ENCODE measurements at regions not wholly inside any gene's neighbourhood (a gene's known extent, or its start where the extent isn't known, plus 50 kb on each side); places are given as distances from the start of the nearest gene placed in this dataset.

DNA sequence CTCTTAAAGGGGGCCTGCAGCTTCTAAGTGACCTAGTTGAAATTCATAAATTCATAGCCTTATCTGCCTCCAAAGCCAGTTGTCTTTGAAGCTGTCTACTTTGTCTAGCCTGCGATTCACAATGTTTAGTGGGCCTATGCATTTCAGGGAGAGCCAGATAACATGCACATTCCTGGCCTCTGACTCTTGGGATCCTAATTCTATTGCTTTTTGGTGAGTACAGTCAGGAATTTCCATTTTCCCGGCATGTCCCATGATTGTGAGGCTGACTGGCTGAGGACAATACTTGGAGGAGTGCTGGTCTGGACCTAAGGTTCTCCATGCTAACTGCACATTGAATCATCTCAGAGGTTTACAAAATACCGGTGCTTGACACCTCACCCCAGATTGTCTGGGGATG is 155.0 kb downstream of the MSL3 start:
- Histone ChIP-seq H3K36me3 (no peaks in the 10 kb centered on the region), H3K4me3 (replicated peaks in 1 of 3) (no peak overlapping the region), H3K27ac (no peak overlapping the region), H3K9me3 (no peaks in the 10 kb centered on the region), H3K27me3 (no peaks in the 10 kb centered on the region), H3K4me1 (no peaks in the 10 kb centered on the region)
- no peak for TF ChIP-seq CTCF (IDR thresholded peaks at IDR 0.05)
- no peak for TF ChIP-seq POLR2A (IDR thresholded peaks at IDR 0.05)
- intact Hi-C loops (cut with DNase I), result no loop called here
- WGBS, 2 donors, result 91% methylated on average over 3 of the region's 3 CpGs; no CpG with 5 or more reads in 1 of the 2 donors
- no peak for DNase-seq

- DNase-seq, result no peak
- Histone ChIP-seq H3K4me3 (replicated peaks in 1 of 3) (no peak overlapping the region), H3K9me3 (no peaks in the 10 kb centered on the region), H3K27ac (no peak overlapping the region), H3K36me3 (no peaks in the 10 kb centered on the region), H3K4me1 (no peaks in the 10 kb centered on the region), H3K27me3 (no peaks in the 10 kb centered on the region)
- intact Hi-C loops (cut with DNase I), result no loop called here
- TF ChIP-seq POLR2A (IDR thresholded peaks at IDR 0.05) (no peak), CTCF (IDR thresholded peaks at IDR 0.05) (no peak)
- whole genome bisulfite sequencing, 2 donors, result 85 to 88% methylated on average over 5 of the region's 5 CpGs
Measured at GRCh38 chrX:11929476-11929875, 171.4 kb downstream of the MSL3 start.

DNA sequence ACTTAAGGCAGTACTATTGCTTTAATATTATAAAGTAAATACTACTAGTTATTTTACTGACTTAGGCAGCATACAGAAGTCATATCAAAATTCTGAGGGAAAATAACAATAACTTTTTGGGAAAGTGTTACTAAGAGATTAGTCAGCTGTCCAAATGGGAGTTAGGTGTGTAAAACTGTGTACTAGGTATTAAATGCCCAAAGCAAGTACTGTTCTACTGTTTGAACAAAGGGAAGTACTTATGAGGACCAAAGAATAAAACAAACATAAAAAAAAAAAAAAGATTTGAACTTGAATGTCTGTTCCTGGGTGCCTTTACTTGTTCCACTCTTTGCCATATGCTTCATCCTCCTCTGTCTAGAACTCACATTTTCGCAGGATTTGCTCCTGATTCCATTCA is 174.4 kb downstream of the MSL3 start:
- 87 to 90% methylated on average over 1 of the region's 1 CpG for WGBS, 2 donors
- no peaks in the 10 kb centered on the region for H3K27me3 ChIP-seq
- no peaks in the 10 kb centered on the region for H3K9me3 ChIP-seq
- no peak for DNase-seq
- no peaks in the 10 kb centered on the region for H3K4me1 ChIP-seq
- TF ChIP-seq CTCF (IDR thresholded peaks at IDR 0.05) (no peak), POLR2A (IDR thresholded peaks at IDR 0.05) (no peak)
- no peak overlapping the region for H3K4me3 ChIP-seq (replicated peaks in 1 of 3)
- H3K27ac ChIP-seq, result no peak overlapping the region
- no peaks in the 10 kb centered on the region for H3K36me3 ChIP-seq
- intact Hi-C loops (cut with DNase I), result no loop called here

DNA sequence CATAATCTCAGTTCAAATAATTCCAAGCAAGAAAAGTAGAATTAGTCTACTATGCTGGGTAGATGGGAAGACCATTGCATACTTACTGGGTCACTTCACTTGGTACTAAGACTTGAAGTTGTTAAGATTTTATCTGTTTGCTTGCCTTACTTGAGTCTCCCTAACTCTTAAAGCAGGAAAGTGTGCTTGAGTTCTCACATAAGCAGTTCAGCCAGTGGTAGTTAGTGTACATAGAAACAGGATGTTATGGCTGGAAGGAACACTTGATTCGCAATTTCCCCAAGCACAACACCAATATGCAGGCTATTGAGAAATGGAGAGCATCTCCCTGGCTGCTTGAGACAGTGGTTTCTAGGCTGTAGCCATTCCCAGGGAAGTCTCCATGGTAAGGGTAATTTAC is 176.1 kb downstream of the MSL3 start:
- WGBS, 2 donors, result 22 to 44% methylated on average over 1 of the region's 1 CpG
- TF ChIP-seq POLR2A (IDR thresholded peaks at IDR 0.05) (no peak), CTCF (IDR thresholded peaks at IDR 0.05) (no peak)
- intact Hi-C loops (cut with DNase I), result no loop called here
- no peaks in the 10 kb centered on the region for H3K9me3 ChIP-seq
- H3K4me3 ChIP-seq (replicated peaks in 1 of 3), result no peak overlapping the region
- no peak overlapping the region for H3K27ac ChIP-seq
- H3K4me1 ChIP-seq, result no peaks in the 10 kb centered on the region
- no peak for DNase-seq
- H3K36me3 ChIP-seq, result no peaks in the 10 kb centered on the region
- H3K27me3 ChIP-seq, result no peaks in the 10 kb centered on the region

DNA sequence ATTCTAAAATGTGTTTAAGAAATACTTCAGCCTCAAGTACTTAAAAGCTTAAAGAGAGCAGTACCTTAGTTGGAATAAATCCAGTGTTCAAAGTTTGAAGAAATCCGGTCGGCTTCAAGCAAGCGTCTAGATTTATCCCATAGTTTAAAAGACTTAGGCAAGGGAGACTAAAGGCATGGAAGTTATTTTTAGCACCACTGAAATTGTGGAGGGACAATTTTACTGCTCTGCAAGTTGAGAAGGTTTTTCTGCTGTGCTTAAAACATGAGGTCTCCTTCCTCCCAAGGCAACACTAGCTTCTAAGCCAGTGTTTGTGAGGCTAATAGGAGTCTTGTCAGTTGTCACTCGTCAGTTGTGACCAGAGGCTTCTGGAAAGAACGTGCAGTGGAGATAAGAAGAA is 183.5 kb downstream of the MSL3 start:
- Histone ChIP-seq H3K27me3 (no peaks in the 10 kb centered on the region), H3K9me3 (no peaks in the 10 kb centered on the region), H3K4me3 (replicated peaks in 1 of 3) (no peak overlapping the region), H3K36me3 (no peaks in the 10 kb centered on the region), H3K4me1 (no peaks in the 10 kb centered on the region), H3K27ac (no peak overlapping the region)
- TF ChIP-seq CTCF (IDR thresholded peaks at IDR 0.05) (no peak), POLR2A (IDR thresholded peaks at IDR 0.05) (no peak)
- no peak for DNase-seq
- 22 to 27% methylated on average over 5 of the region's 5 CpGs for WGBS, 2 donors
- intact Hi-C loops (cut with DNase I), result no loop called here

Data from thyroid gland (tissue), 4 donors.